ENCODE measurements at regions not wholly inside any gene's neighbourhood (a gene's known extent, or its start where the extent isn't known, plus 50 kb on each side); places are given as distances from the start of the nearest gene placed in this dataset.
A peak's percentile ranks its signal among the peaks of the same experiment; 100 is the strongest.

DNA sequence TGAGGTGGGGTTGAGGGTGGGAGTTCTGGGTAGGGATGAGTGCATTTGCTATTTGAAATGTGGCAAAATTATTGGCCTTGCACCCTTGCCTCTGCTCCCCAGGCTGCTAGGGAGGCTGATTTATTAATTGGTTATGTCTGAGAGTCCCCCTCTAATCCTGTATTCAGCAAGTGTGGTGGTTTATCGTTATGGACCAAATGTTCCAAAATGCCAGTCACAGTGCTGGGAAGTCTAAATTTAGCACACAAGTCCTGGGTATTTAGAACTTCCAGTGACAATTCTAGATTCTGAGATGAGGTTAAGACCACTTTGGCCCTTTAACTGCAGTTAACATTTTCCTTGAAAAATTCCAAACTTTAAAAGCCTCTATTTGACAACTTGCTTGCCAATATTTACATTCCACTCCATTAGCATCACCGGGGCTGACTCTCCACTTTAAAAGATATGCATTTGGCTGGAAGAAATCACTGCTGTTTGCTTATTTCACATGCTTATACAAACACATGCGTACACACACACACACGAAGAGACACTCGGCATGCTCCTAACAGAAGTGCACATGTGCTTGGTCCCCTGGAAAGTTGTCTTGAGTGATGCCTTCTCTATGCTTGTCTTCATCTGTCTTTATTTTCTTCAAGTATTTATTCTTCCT, 247.7 kb downstream of the IL20RB start:
- no peak for DNase-seq

- DNase-seq, result no peak
Measured at GRCh38 chr3:137207616-137208015, 249.8 kb downstream of the IL20RB start.

DNA sequence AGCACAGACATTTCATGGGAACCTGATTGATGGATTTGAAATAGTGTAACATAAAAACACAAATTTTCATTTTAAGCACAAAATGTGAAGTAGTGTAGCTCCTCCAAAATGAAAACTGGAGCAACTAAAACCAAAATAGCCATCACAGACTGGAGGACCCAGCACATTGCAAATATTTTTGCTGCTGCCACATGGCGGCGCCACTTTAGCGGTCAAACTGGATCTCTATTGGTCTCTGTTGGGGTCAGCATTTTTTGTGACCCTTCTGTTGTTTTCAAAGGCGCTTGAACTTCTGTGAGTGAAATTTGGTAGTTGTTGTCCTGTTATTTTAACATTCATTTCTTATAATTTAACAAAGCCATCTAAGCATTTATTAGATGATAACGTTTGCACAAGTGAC, 259.9 kb downstream of the IL20RB start:
- DNase-seq, result no peak

DNA sequence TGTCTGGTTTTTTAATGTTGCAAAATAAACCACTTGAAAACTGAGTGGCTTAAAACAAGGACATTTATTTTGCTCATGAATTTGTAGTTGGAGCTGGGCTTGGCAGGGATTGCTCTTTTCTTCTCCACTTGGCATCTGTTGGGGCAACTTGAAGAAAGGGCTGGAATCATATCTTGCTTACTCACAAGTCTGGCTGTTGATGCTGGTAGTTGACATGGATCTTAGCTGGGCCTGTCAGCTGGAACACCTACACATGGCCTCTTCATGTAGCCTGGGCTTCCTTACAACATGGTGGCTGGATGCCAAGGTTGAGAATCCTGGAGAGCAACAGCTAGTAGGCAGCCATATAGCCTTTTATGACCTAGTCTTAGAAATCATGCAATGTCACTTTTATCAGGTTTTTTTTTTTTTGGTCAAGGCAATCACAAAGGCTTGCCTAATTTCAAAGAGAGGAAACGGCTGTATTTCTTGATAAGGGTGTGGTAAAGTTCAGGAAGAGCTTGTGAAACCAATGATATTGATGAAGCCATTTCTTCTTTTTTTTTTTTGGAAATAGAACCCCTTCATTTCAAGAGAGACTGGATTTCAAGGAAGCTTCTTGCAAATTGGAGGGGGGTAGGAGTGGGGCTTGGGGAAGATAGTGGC, 262.1 kb downstream of the IL20RB start:
- DNase-seq, result no peak

DNA sequence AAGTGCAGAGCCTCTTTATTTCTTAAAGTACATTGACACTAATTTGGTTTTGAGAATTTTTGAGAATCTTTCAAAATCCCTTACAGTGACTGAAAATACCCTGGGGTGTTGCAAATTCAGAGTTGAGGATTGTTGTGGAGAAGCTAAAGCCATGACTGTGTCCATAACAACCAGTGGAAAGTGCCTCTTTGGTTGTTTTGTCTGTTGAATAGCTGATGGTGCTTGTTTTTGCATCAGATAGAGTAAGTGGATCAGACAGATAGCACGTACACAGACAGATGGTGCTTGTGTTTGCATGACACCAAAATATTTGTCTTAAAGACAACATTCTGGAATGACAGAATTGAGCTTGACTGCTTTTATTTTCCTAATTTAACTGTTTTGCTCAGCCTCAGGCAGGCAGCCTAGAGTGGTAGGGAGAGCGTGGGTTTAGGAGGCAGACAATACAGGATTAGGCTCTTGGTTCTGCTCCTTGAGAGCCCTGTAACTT, 265.0 kb downstream of the IL20RB start:
- DNase-seq, result no peak

GRCh38 chr3:137224464-137224863, 266.7 kb downstream of the IL20RB start:
- DNase-seq, result no peak

DNA sequence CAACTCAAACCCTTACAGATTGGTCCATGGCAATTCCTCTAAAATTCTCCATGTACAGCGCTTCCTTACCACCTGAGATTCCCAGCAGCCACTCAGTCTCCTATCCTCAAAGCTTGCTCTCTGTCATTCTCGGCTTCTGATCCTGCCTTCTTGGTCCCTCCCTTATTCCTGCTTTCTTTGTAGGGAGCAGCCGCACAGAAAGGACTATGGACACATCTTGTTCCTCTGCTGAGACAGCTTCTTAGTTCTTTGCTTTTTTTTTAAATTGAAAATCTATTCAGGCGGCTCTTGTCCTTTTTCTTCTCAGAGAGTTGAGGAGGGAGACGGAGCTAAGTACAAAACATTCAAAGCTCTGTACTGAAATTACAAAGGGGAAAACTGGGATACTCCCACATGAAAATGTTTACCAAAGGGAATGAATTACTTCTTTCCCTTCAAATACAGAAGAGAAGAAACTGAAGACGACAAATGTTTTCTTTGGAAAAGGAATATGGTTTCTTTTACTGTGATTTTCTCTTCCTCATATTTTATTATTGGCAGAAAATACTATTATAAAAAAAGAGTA, 285.1 kb downstream of the IL20RB start:
- DNase-seq, result no peak

DNA sequence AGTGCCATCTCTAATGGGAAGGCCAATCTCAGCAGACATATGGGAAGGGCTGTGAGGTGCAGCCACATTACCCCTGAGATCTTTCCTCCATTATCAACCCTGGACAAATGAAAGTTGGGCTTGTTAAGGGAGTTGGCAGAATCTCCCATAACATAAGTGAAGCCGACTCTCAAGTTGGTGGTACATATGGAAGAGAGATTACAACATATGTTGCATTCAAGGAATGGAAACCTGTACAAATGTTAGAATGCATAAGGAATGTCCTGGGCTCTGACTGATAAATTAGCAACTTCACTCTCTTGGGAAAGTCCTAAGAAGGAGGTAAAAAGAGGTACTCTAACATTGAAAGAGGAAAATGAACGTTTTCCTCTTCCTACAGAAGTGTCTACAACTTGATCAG, 288.7 kb downstream of the IL20RB start:
- DNase-seq, result no peak

DNA sequence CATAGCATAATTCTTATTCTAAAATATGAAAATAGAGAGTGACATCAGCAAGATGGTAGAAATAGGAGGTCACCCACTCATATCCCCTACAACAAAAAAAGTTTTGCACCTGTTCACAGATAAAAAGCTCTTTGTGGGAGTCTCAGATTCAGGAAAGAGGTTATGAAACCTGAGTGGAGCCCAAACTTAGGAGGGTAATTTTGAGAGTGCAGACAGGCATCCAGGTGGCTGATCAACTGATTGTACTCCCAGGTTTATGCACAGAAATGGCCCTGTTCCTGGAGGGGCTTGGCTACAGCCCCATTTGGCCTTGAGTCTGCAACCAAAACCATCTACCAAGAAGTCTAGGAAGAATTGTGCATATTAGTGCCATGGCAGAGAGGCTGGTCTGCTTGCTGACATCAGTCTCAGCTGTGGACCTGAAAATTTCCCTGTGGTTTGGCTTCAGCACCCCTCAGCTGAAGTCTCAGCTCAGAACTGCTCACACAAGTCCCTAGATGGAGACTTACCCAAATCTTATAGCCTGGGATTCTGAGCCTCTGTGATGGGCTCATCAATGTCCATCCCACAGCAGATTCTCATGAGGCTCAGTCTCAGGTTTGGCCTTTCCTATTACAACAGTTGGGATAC, 291.6 kb downstream of the IL20RB start:
- DNase-seq, result no peak

- DNase-seq, result no peak
Measured at GRCh38 chr3:137259089-137259488, 301.3 kb downstream of the IL20RB start.

- DNase-seq, result no peak
Measured at GRCh38 chr3:137259701-137260100, 301.9 kb downstream of the IL20RB start.

DNA sequence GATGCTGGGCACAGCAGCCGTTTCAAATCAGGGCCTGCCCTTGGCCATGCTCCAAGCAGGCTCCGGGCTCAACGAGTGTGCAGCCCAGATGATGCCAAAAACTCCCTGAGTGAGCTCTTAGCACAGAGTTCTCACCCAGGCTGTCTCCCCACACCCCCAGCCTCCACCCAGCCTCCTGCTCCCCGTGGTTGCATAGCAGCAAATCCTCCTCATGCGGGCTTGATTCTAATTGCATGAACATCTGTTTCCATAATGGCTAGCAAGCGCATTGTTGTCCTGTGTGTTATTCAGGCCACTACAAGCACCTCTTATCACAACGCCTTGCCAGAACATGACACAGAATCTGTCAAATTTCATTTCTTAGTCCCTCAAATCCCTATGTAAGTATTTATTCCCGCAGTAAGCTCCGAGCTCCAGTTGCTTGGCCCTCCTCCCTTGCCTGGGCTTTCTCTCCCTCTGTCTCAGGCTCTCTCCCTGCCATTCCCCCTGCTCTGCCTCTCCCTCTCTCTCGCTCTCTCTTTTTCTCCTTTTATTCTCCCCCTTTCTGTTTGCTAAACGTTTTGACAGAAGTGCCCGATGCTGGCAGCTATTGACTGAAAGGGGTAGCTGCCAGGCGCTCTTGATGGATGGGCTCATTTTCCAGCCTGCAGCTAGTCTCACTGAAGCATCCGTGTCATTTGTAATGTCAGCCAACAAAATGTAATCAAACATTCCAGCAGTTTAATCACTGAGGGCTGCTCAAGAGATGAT, 306.5 kb downstream of the IL20RB start:
- DNase-seq, result no peak

GRCh38 chr3:137264843-137265330, 307.1 kb downstream of the IL20RB start:
- DNase-seq, result no peak

GRCh38 chr3:137282871-137283270, 325.1 kb downstream of the IL20RB start:
- no peak for DNase-seq

DNA sequence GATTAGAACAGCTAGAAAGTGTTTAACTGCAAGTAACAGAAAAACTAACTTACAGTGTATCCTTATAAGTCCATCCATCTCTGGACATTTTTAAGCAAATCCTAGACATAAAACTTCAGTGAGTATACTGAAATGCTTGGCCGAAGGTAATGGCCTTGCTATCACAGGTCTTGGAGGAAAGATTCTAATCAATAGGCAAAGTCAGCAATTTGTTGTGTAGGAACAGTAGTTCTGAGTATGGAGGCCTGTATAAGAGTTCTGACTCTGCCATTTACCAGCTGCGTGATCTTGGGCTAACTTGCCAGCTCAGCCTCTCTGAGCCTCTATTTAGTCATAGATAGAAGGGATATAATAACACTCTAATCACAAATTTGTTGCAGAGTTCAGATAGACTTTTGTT, 328.1 kb downstream of the IL20RB start:
- no peak for DNase-seq

DNA sequence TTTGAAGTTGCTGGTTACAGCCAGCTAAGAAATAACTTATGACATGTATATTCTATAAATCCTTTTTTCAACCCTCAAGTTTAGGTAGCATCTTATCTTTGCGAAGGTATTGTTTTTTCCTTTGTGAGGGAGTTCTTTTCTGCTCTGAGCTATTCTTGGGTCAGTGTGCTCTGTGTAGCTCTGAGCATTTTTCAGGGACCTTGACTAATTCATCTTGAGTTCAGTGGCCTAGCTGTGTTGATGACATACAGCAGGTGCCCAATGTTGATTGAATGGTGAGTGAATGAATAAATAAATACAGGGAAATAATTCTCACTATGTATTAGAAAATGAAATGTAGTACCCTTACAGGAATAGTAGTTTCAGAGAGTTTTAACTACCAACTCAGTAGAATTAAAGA, 335.3 kb downstream of the IL20RB start:
- no peak for DNase-seq

DNA sequence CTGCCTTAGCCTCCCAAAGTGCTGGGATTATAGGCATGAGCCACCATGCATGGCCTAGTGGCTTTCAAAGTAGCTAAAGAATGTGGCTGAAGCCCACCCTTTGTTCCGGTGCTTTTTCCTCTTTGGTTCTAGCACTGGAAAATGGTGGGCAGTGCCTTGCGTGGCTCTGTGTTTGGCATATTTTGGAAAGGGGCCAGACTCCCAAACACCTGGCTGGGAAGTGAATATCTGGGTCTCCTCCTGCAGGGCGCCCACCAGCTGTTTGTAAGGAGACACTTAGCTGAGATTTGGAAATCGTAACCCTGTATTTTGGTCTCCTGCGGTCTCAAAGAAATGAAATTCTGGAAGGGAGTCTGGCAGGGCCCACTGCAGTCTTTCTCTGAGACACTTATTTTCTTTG, 336.4 kb downstream of the IL20RB start:
- DNase-seq, result no peak

DNA sequence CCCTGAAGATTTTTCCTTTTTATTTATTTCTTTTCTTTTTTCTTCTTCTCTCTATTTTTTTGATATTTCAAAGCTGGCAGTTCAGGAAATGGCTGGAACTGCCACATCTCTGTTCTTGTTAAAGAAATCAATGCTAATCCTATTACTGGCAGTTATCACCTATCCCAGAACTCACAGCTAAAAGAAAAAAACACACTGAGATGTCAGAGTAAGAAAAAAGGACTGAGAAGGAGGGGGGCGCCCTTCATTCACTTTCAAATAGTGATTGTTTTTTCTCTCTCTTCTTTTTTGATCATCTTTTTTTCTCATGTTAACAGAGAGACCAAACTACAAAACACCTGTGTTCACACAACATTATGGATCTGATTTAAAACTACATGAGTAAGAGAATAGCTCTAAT, 337.1 kb downstream of the IL20RB start:
- DNase-seq, result no peak

GRCh38 chr3:137295336-137295735, 337.6 kb downstream of the IL20RB start:
- DNase-seq, result no peak

GRCh38 chr3:137296116-137296515, 338.3 kb downstream of the IL20RB start:
- no peak for DNase-seq

- no peak for DNase-seq
Measured at GRCh38 chr3:137297770-137298169, 340.0 kb downstream of the IL20RB start.

GRCh38 chr3:137300703-137301102, 342.9 kb downstream of the IL20RB start:
- peak; percentile 9 for DNase-seq
